Stimulated activated memory B cell treated with anti-CD40 and anti-IgM and Interleukin-4, amounts not matched to agents 10 μg/mL and 1 μg/mL and 100 μg/mL, for 72 hours (primary cell): ENCODE measurements at regions not wholly inside any gene's neighbourhood (a gene's known extent, or its start where the extent isn't known, plus 50 kb on each side); places are given as distances from the start of the nearest gene placed in this dataset.

ENCODE experiments used
- ATAC-seq: fragments of 150-1000 bp; cut with Tn5 transposase; 2 replicates; pipeline ENCODE4 v1.10.0; 2021
- H3K27ac Mint-ChIP-seq: one replicate; pipeline ENCODE4 v1.8.0; 2022; ENCODE audit warnings: mild to moderate bottlenecking, mixed read lengths
- H3K27me3 Mint-ChIP-seq: one replicate; pipeline ENCODE4 v1.8.0; 2022; ENCODE audit warnings: mixed read lengths
- H3K36me3 Mint-ChIP-seq: one replicate; pipeline ENCODE4 v1.8.0; 2022; ENCODE audit warnings: mixed read lengths
- H3K4me1 Mint-ChIP-seq: one replicate; pipeline ENCODE4 v1.8.0; 2022; ENCODE audit warnings: mixed read lengths
- H3K4me3 Mint-ChIP-seq: one replicate; pipeline ENCODE4 v1.8.0; 2022; ENCODE audit warnings: mild to moderate bottlenecking, moderate library complexity, mixed read lengths
- H3K9me3 Mint-ChIP-seq: one replicate; pipeline ENCODE4 v1.8.0; 2022; ENCODE audit warnings: mixed read lengths

GRCh38 chr3:27840807-27841594 is 118.9 kb upstream of the EOMES start:
- no peaks in the 10 kb centered on the region for H3K4me1 Mint-ChIP-seq
- no peak for ATAC-seq
- no peak overlapping the region for H3K27ac Mint-ChIP-seq
- no peaks in the 10 kb centered on the region for H3K36me3 Mint-ChIP-seq
- no peaks in the 10 kb centered on the region for H3K9me3 Mint-ChIP-seq
- no peak overlapping the region for H3K4me3 Mint-ChIP-seq
- H3K27me3 Mint-ChIP-seq: no peaks in the 10 kb centered on the region

GRCh38 chr3:27844052-27844675 is 122.0 kb upstream of the EOMES start:
- H3K27me3 Mint-ChIP-seq: peaks cover 7% of the 10 kb centered on the region
- H3K36me3 Mint-ChIP-seq: no peaks in the 10 kb centered on the region
- no peaks in the 10 kb centered on the region for H3K4me1 Mint-ChIP-seq
- no peak overlapping the region for H3K27ac Mint-ChIP-seq
- no peaks in the 10 kb centered on the region for H3K9me3 Mint-ChIP-seq
- ATAC-seq: no peak
- H3K4me3 Mint-ChIP-seq: no peak overlapping the region

GRCh38 chr3:27847697-27848096 is 125.6 kb upstream of the EOMES start:
- H3K4me3 Mint-ChIP-seq: no peak overlapping the region
- peaks cover 8% of the 10 kb centered on the region for H3K9me3 Mint-ChIP-seq
- ATAC-seq: no peak
- H3K27ac Mint-ChIP-seq: no peak overlapping the region
- no peaks in the 10 kb centered on the region for H3K36me3 Mint-ChIP-seq
- H3K27me3 Mint-ChIP-seq: peaks cover 15% of the 10 kb centered on the region
- no peaks in the 10 kb centered on the region for H3K4me1 Mint-ChIP-seq

- Mint-ChIP-seq H3K4me1 (no peaks in the 10 kb centered on the region), H3K36me3 (no peaks in the 10 kb centered on the region), H3K27me3 (peaks cover 15% of the 10 kb centered on the region), H3K27ac (no peak overlapping the region), H3K9me3 (peaks cover 13% of the 10 kb centered on the region), H3K4me3 (no peak overlapping the region)
- ATAC-seq: no peak
Measured at GRCh38 chr3:27848826-27849225, 126.7 kb upstream of the EOMES start.

GRCh38 chr3:27859821-27860220 is 137.7 kb upstream of the EOMES start:
- H3K27ac Mint-ChIP-seq: no peak overlapping the region
- H3K4me1 Mint-ChIP-seq: no peaks in the 10 kb centered on the region
- H3K9me3 Mint-ChIP-seq: peaks cover 8% of the 10 kb centered on the region
- H3K4me3 Mint-ChIP-seq: no peak overlapping the region
- no peaks in the 10 kb centered on the region for H3K36me3 Mint-ChIP-seq
- no peaks in the 10 kb centered on the region for H3K27me3 Mint-ChIP-seq
- peak; percentile 39 for ATAC-seq

- no peak overlapping the region for H3K4me3 Mint-ChIP-seq
- H3K27me3 Mint-ChIP-seq: no peaks in the 10 kb centered on the region
- no peak for ATAC-seq
- H3K36me3 Mint-ChIP-seq: no peaks in the 10 kb centered on the region
- no peaks in the 10 kb centered on the region for H3K4me1 Mint-ChIP-seq
- H3K9me3 Mint-ChIP-seq: peaks cover 8% of the 10 kb centered on the region
- no peak overlapping the region for H3K27ac Mint-ChIP-seq
Measured at GRCh38 chr3:27861046-27862036, 139.2 kb upstream of the EOMES start.

- peaks cover 7% of the 10 kb centered on the region for H3K27me3 Mint-ChIP-seq
- H3K36me3 Mint-ChIP-seq: no peaks in the 10 kb centered on the region
- H3K4me1 Mint-ChIP-seq: no peaks in the 10 kb centered on the region
- H3K9me3 Mint-ChIP-seq: peaks cover 18% of the 10 kb centered on the region
- no peak for ATAC-seq
- H3K4me3 Mint-ChIP-seq: no peak overlapping the region
- H3K27ac Mint-ChIP-seq: no peak overlapping the region
Measured at GRCh38 chr3:27865731-27866130, 143.6 kb upstream of the EOMES start.

GRCh38 chr3:27869152-27869551 is 147.0 kb upstream of the EOMES start:
- Mint-ChIP-seq H3K36me3 (no peaks in the 10 kb centered on the region), H3K27ac (no peak overlapping the region), H3K4me1 (no peaks in the 10 kb centered on the region), H3K27me3 (peaks cover 14% of the 10 kb centered on the region), H3K9me3 (peaks cover 18% of the 10 kb centered on the region), H3K4me3 (no peak overlapping the region)
- no peak for ATAC-seq

GRCh38 chr3:27877061-27878013 is 155.2 kb upstream of the EOMES start:
- no peak overlapping the region for H3K4me3 Mint-ChIP-seq
- no peaks in the 10 kb centered on the region for H3K36me3 Mint-ChIP-seq
- H3K27me3 Mint-ChIP-seq: peaks cover 6% of the 10 kb centered on the region
- no peak overlapping the region for H3K27ac Mint-ChIP-seq
- ATAC-seq: no peak
- peaks cover 23% of the 10 kb centered on the region for H3K4me1 Mint-ChIP-seq
- no peaks in the 10 kb centered on the region for H3K9me3 Mint-ChIP-seq

GRCh38 chr3:27878014-27878383 is 155.9 kb upstream of the EOMES start:
- Mint-ChIP-seq H3K27ac (no peak overlapping the region), H3K36me3 (no peaks in the 10 kb centered on the region), H3K9me3 (no peaks in the 10 kb centered on the region), H3K27me3 (no peaks in the 10 kb centered on the region), H3K4me3 (no peak overlapping the region), H3K4me1 (peaks cover 23% of the 10 kb centered on the region)
- no peak for ATAC-seq

- Mint-ChIP-seq H3K27me3 (no peaks in the 10 kb centered on the region), H3K4me3 (peak overlapping the region; percentile 63), H3K36me3 (no peaks in the 10 kb centered on the region), H3K4me1 (peaks cover 23% of the 10 kb centered on the region), H3K27ac (peak overlapping the region; percentile 68), H3K9me3 (no peaks in the 10 kb centered on the region)
- peak; percentile 60 for ATAC-seq
Measured at GRCh38 chr3:27880969-27881892, 159.1 kb upstream of the EOMES start.

GRCh38 chr3:27883266-27883665 is 161.1 kb upstream of the EOMES start:
- H3K27ac Mint-ChIP-seq: no peak overlapping the region
- H3K36me3 Mint-ChIP-seq: no peaks in the 10 kb centered on the region
- H3K4me3 Mint-ChIP-seq: no peak overlapping the region
- H3K27me3 Mint-ChIP-seq: peaks cover 9% of the 10 kb centered on the region
- H3K9me3 Mint-ChIP-seq: no peaks in the 10 kb centered on the region
- peaks cover 16% of the 10 kb centered on the region for H3K4me1 Mint-ChIP-seq
- no peak for ATAC-seq

- Mint-ChIP-seq H3K4me1 (peaks cover 14% of the 10 kb centered on the region), H3K9me3 (no peaks in the 10 kb centered on the region), H3K36me3 (no peaks in the 10 kb centered on the region), H3K27me3 (peaks cover 10% of the 10 kb centered on the region), H3K4me3 (no peak overlapping the region), H3K27ac (no peak overlapping the region)
- no peak for ATAC-seq
Measured at GRCh38 chr3:27885641-27886040, 163.5 kb upstream of the EOMES start.

- peaks cover 10% of the 10 kb centered on the region for H3K27me3 Mint-ChIP-seq
- no peaks in the 10 kb centered on the region for H3K4me1 Mint-ChIP-seq
- no peak for ATAC-seq
- no peak overlapping the region for H3K4me3 Mint-ChIP-seq
- no peaks in the 10 kb centered on the region for H3K36me3 Mint-ChIP-seq
- H3K9me3 Mint-ChIP-seq: peaks cover 12% of the 10 kb centered on the region
- H3K27ac Mint-ChIP-seq: no peak overlapping the region
Measured at GRCh38 chr3:27888562-27888961, 166.4 kb upstream of the EOMES start.
